H1 (cell line): ENCODE measurements at regions not wholly inside any gene's neighbourhood (a gene's known extent, or its start where the extent isn't known, plus 50 kb on each side); places are given as distances from the start of the nearest gene placed in this dataset.

Experiments
- CTCF ChIA-PET: fragments of 300-600 bp; sonication (Branson Sonifier 250); formaldehyde crosslinking; loops from one replicate; lab custom pipeline; 2021; ENCODE audit not compliant: partially characterized antibody; lab: Charles Lee
- POLR2A ChIA-PET: fragments of 300-600 bp; sonication (Branson Sonifier 250); formaldehyde crosslinking; loops from one replicate; lab custom pipeline; 2021; ENCODE audit warnings: inconsistent platforms; ENCODE audit not compliant: partially characterized antibody; lab: Charles Lee
- DNase-seq, 2 experiments: peaks; one replicate each; pipeline versions ENCODE4 v3.0.0 to v3.0.0-alpha.2; 2010 to 2022; ENCODE audit warnings: low spot score in 2 of 2, low read depth in 1 of 2, mixed read lengths in 1 of 2
- FAIRE-seq: peaks from 2 replicates; lab custom pipeline; 2011; peaks lifted over from hg19 to GRCh38; lab: Jason Lieb, UNC
- H2AFZ ChIP-seq: 2 replicates; pipeline ENCODE4 v1.8.1; 2012; ENCODE audit warnings: low read length, inconsistent platforms
- H2AK5ac ChIP-seq: 2 replicates; pipeline ENCODE4 v1.6.1; 2013; ENCODE audit warnings: low read depth, low read length
- H2BK120ac ChIP-seq: replicated peaks from 2 replicates; pipeline ENCODE3; 2013; ENCODE audit warnings: low read depth, low read length, inconsistent platforms
- H2BK12ac ChIP-seq: 2 replicates; pipeline ENCODE4 v1.6.1; 2013; ENCODE audit warnings: low read depth, low read length
- H2BK15ac ChIP-seq: 2 replicates; pipeline ENCODE4 v1.6.1; 2013; ENCODE audit warnings: low read length
- H2BK20ac ChIP-seq: 2 replicates; pipeline ENCODE4 v1.6.1; 2013; ENCODE audit warnings: low read length
- H2BK5ac ChIP-seq: 2 replicates; pipeline ENCODE4 v1.6.1; 2013; ENCODE audit warnings: low read depth, low read length
- H3K14ac ChIP-seq: 2 replicates; pipeline ENCODE4 v1.6.1; 2013; ENCODE audit warnings: inconsistent platforms; ENCODE audit not compliant: insufficient read length
- H3K18ac ChIP-seq: 2 replicates; pipeline ENCODE4 v1.6.1; 2013; ENCODE audit warnings: low read length; ENCODE audit errors: extremely low read depth
- H3K23ac ChIP-seq: 2 replicates; pipeline ENCODE4 v1.6.1; 2013; ENCODE audit warnings: inconsistent platforms; ENCODE audit not compliant: insufficient read length
- H3K23me2 ChIP-seq: 2 replicates; pipeline ENCODE4 v1.6.1; 2013; ENCODE audit warnings: low read depth, low read length
- H3K27ac ChIP-seq: 2 replicates; pipeline ENCODE4 v1.6.1; 2011; ENCODE audit warnings: low read depth, low read length, inconsistent platforms
- H3K27me3 ChIP-seq, 4 experiments: replicated peaks in 1 of 4; 1 replicate in 1 of 4; 2 replicates in 3 of 4; pipeline versions ENCODE4 v1.6.1 to v1.8.1; 2011 to 2013; ENCODE audit warnings: low read length in 3 of 4, mild to moderate bottlenecking in 3 of 4, inconsistent platforms in 2 of 4, mixed read lengths in 2 of 4, moderate library complexity in 1 of 4; ENCODE audit not compliant: control insufficient read depth in 3 of 4, insufficient read depth in 3 of 4; ENCODE audit errors: extremely low read depth in 1 of 4
- H3K36me3 ChIP-seq, 4 experiments: 2 replicates each; pipeline versions ENCODE4 v1.6.1 to v1.8.1; 2011 to 2013; ENCODE audit warnings: mild to moderate bottlenecking in 4 of 4, low read length in 3 of 4, moderate library complexity in 2 of 4, control low read depth in 1 of 4, inconsistent platforms in 1 of 4; ENCODE audit not compliant: insufficient read depth in 4 of 4, control insufficient read depth in 2 of 4
- H3K4ac ChIP-seq: replicated peaks from 2 replicates; pipeline ENCODE3; 2013; ENCODE audit warnings: low read length, low read depth, mixed read lengths, inconsistent platforms; ENCODE audit not compliant: insufficient read length
- H3K4me1 ChIP-seq, 4 experiments: replicated peaks in 1 of 4; 1 replicate in 1 of 4; 2 replicates in 3 of 4; pipeline versions ENCODE4 v1.6.1 to v1.8.1; 2011 to 2013; ENCODE audit warnings: low read length in 3 of 4, inconsistent platforms in 2 of 4, mixed read lengths in 1 of 4; ENCODE audit not compliant: insufficient read depth in 4 of 4, control insufficient read depth in 3 of 4
- H3K4me2 ChIP-seq, 2 experiments: 2 replicates each; pipeline versions ENCODE4 v1.6.1 to v1.8.1; 2011 to 2013; ENCODE audit warnings: low read depth in 2 of 2, low read length in 2 of 2, control low read depth in 1 of 2, inconsistent platforms in 1 of 2, mild to moderate bottlenecking in 1 of 2; ENCODE audit not compliant: insufficient read depth in 1 of 2
- H3K4me3 ChIP-seq, 4 experiments: fragments of 200-600, 300-600 bp in 1 of 4; sonication (generic), shearing (Covaris generic), sonication (Bioruptor Twin) in 1 of 4; 2 replicates each; pipeline versions ENCODE4 v1.5.1 to v1.8.1; 2011 to 2016; ENCODE audit warnings: low read length in 4 of 4, low read depth in 3 of 4, control low read depth in 2 of 4, inconsistent platforms in 2 of 4, mild to moderate bottlenecking in 2 of 4, mixed read lengths in 1 of 4, moderate library complexity in 1 of 4; ENCODE audit not compliant: insufficient read depth in 2 of 4; ENCODE audit errors: extremely low read depth in 1 of 4
- H3K56ac ChIP-seq: replicated peaks from 2 replicates; pipeline ENCODE3; 2013; ENCODE audit warnings: low read depth, mild to moderate bottlenecking, mixed read lengths, low read length, inconsistent platforms; ENCODE audit not compliant: insufficient read length
- H3K79me1 ChIP-seq: 2 replicates; pipeline ENCODE4 v1.6.1; 2013; ENCODE audit warnings: low read depth, low read length, control low read depth
- H3K79me2 ChIP-seq, 2 experiments: 2 replicates each; pipeline versions ENCODE4 v1.6.1 to v1.8.1; 2012 to 2013; ENCODE audit warnings: low read length in 2 of 2, mild to moderate bottlenecking in 2 of 2, inconsistent platforms in 1 of 2; ENCODE audit not compliant: insufficient read depth in 2 of 2, control insufficient read depth in 1 of 2
- H3K9ac ChIP-seq, 4 experiments: replicated peaks in 1 of 4; 1 replicate in 1 of 4; 2 replicates in 3 of 4; pipeline versions ENCODE4 v1.6.1 to v1.8.1; 2011 to 2013; ENCODE audit warnings: low read depth in 3 of 4, low read length in 3 of 4, control low read depth in 2 of 4, mild to moderate bottlenecking in 2 of 4, moderate library complexity in 2 of 4, inconsistent platforms in 1 of 4; ENCODE audit errors: extremely low read depth in 1 of 4
- H3K9me3 ChIP-seq, 2 experiments: 2 replicates each; pipeline versions ENCODE4 v1.6.1 to v1.8.1; 2012 to 2013; ENCODE audit warnings: mild to moderate bottlenecking in 2 of 2, moderate library complexity in 2 of 2, control low read depth in 1 of 2, inconsistent platforms in 1 of 2, low read depth in 1 of 2, low read length in 1 of 2, mixed read lengths in 1 of 2; ENCODE audit not compliant: insufficient read depth in 2 of 2
- H4K20me1 ChIP-seq, 2 experiments: replicated peaks in 1 of 2; 2 replicates each; pipeline versions ENCODE3 to v1.8.1; 2011 to 2013; ENCODE audit warnings: inconsistent platforms in 2 of 2, low read length in 2 of 2, mild to moderate bottlenecking in 1 of 2; ENCODE audit not compliant: insufficient read depth in 2 of 2, control insufficient read depth in 1 of 2
- H4K5ac ChIP-seq: 2 replicates; pipeline ENCODE4 v1.6.1; 2013; ENCODE audit warnings: low read length, low read depth, mixed read lengths, inconsistent platforms; ENCODE audit not compliant: insufficient read length
- H4K8ac ChIP-seq: 2 replicates; pipeline ENCODE4 v1.8.0; 2013; ENCODE audit warnings: mild to moderate bottlenecking, moderate library complexity, low read length, inconsistent platforms; ENCODE audit not compliant: insufficient read depth; ENCODE audit errors: extremely low read depth
- H4K91ac ChIP-seq: replicated peaks from 2 replicates; pipeline ENCODE3; 2013; ENCODE audit warnings: low read length, mixed read lengths, inconsistent platforms; ENCODE audit not compliant: insufficient read length
- EGR1 ChIP-seq: IDR thresholded peaks from 2 replicates; pipeline ENCODE4 v1.6.1; 2011; ENCODE audit warnings: low read depth, low read length, borderline replicate concordance
- KDM4A ChIP-seq: IDR thresholded peaks from one replicate; pipeline ENCODE4 v1.7.1; 2012; ENCODE audit warnings: low read depth, mild to moderate bottlenecking, moderate library complexity, low read length, inconsistent platforms; ENCODE audit not compliant: severe bottlenecking
- POU5F1 ChIP-seq: IDR thresholded peaks from 2 replicates; pipeline ENCODE4 v1.6.1; 2011; ENCODE audit warnings: low read depth, mild to moderate bottlenecking, low read length, moderate library complexity
- TCF12 ChIP-seq: IDR thresholded peaks from 2 replicates; pipeline ENCODE4 v1.6.1; 2011; ENCODE audit warnings: low read depth, mild to moderate bottlenecking, low read length
- WGBS, 2 experiments: shearing (Covaris generic) in 1 of 2; methylation state at CpG; one replicate each; pipeline versions ENCODE4 v1.1.6 to v1.1.7; 2013 to 2015; ENCODE audit warnings: low lambda C conversion rate in 2 of 2, mixed read lengths in 2 of 2, inconsistent platforms in 1 of 2, low coverage in 1 of 2, missing lambda C conversion rate in 1 of 2; ENCODE audit not compliant: insufficient replicate concordance in 2 of 2, insufficient coverage in 1 of 2, insufficient read length in 1 of 2; ENCODE audit errors: extremely low coverage in 1 of 2, missing lambda C conversion rate in 1 of 2; 5-methylcytosine and 5-hydroxymethylcytosine counted together

- Histone ChIP-seq H3K27ac (no peak overlapping the region), H2BK12ac (no peak overlapping the region), H3K79me2 (no peaks in the 10 kb centered on the region), H3K4me3 (no peak overlapping the region), H2BK15ac (no peak overlapping the region), H4K91ac (no peak overlapping the region), H3K79me1 (no peaks in the 10 kb centered on the region), H3K23me2 (no peaks in the 10 kb centered on the region), H3K4me1 (peaks cover 0 to 3% (median 0%) of the 10 kb centered on the region in 4 experiments; a peak in 1 of 7 replicates), H3K56ac (no peak overlapping the region), H4K8ac (no peak overlapping the region), H4K5ac (no peak overlapping the region), H2AFZ (no peak overlapping the region), H2BK120ac (no peak overlapping the region), H2BK5ac (no peak overlapping the region), H2BK20ac (no peak overlapping the region), H3K9me3 (no peaks in the 10 kb centered on the region), H3K4ac (no peak overlapping the region), H3K4me2 (no peak overlapping the region), H3K14ac (no peak overlapping the region), H2AK5ac (no peak overlapping the region), H3K27me3 (no peaks in the 10 kb centered on the region), H3K18ac (no peak overlapping the region), H3K9ac (no peak overlapping the region), H4K20me1 (no peaks in the 10 kb centered on the region), H3K36me3 (no peaks in the 10 kb centered on the region), H3K23ac (no peak overlapping the region)
- ChIA-PET CTCF (interaction anchor here (1.3 kb wide), 1 partner anchor 209 kb away, joined by 3 read pairs; no protein-coding TSS in a partner anchor), POLR2A (no interaction called here)
- FAIRE-seq (no peak), DNase-seq (no peak)
- 94% methylated on average over 7 of the region's 7 CpGs; no CpG with 5 or more reads in 1 of the 2 experiments for WGBS, 2 experiments
- no peak for TF ChIP-seq KDM4A
- TF ChIP-seq POU5F1 = no peak
- TF ChIP-seq TCF12 = no peak
- TF ChIP-seq EGR1 = no peak
Observed at GRCh38 chr5:126334760-126335159, 88.4 kb upstream of the GRAMD2B start.
